Stimulated activated CD4-positive, alpha-beta T cell treated with anti-CD3 and anti-CD28 coated beads, Interleukin-12 subunit alpha, Interleukin-12 subunit beta, amount 100 ng/mL, for 48 hours (primary cell): ENCODE measurements at regions not wholly inside any gene's neighbourhood (a gene's known extent, or its start where the extent isn't known, plus 50 kb on each side); places are given as distances from the start of the nearest gene placed in this dataset.

Experiments used
- DNase-seq, 3 donors: peaks; one replicate each; pipeline ENCODE4 v3.0.0-alpha.2; 2020; ENCODE audit warnings: low read depth in 2 of 3, low spot score in 1 of 3

- DNase-seq, result no peak
These were observed 606.7 kb upstream of the FAM174A start for GRCh38 chr5:99928490-99928889.

DNA sequence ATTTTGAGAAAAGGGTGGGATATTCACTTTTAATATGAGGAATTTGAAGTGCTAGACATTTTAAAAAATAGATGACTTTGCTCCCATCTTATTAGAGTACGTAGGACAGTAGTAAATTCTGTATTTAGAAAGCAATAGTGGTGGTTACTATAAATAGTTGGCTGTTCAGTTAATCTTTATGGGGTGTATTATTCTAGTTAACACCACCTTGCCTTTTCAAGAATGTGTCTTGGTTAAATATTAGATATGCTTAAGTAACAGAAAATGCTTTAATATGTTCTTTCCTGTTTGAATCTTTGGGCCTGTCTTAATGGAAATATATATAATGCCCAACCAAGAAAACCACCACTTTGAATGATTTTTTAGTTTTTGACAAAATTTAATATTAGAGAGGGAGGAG, 608.7 kb upstream of the FAM174A start:
- no peak for DNase-seq

DNA sequence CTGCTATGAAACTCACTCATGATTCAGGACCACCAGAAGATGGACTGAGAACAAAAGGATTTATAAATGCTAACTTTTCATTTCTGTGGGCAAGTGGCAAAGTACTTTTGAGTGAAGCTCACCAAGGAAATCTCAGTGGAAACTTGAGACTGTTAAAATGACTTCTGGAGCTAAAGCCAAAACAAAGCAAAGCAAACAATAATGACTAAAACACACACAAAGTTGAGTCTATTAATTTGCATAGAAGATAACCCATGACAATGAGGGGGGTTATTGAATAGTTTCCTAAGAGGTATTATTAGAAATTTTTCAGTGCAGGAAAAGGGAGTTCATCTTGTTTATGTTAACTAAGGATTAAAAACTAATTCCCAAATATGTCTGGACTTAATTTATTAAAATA, 612.8 kb upstream of the FAM174A start:
- DNase-seq, result no peak

GRCh38 chr5:99911971-99912370, 623.2 kb upstream of the FAM174A start:
- DNase-seq, result no peak

DNA sequence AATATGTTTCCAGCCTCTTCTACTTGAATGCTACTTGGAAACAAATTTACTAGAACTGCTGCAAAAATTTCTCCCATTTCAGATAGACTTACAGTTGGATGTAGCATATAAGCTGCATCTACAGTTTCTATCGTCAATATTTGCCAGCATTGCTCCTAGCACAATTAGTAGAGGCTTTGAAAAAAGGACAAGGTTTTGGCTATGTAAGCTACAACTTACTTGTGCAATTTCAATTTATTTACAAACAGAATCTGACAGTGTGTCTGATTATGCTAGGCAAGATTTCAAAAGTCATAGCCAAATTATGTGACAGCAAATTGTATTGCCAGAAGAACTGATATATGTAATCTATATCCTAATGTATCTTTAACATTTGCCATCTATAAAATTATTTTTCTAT, 628.4 kb upstream of the FAM174A start:
- DNase-seq, result no peak

- no peak for DNase-seq
These were observed 633.2 kb upstream of the FAM174A start for GRCh38 chr5:99901972-99902371.

- no peak for DNase-seq
These were observed 634.8 kb upstream of the FAM174A start for GRCh38 chr5:99900302-99900852.

DNA sequence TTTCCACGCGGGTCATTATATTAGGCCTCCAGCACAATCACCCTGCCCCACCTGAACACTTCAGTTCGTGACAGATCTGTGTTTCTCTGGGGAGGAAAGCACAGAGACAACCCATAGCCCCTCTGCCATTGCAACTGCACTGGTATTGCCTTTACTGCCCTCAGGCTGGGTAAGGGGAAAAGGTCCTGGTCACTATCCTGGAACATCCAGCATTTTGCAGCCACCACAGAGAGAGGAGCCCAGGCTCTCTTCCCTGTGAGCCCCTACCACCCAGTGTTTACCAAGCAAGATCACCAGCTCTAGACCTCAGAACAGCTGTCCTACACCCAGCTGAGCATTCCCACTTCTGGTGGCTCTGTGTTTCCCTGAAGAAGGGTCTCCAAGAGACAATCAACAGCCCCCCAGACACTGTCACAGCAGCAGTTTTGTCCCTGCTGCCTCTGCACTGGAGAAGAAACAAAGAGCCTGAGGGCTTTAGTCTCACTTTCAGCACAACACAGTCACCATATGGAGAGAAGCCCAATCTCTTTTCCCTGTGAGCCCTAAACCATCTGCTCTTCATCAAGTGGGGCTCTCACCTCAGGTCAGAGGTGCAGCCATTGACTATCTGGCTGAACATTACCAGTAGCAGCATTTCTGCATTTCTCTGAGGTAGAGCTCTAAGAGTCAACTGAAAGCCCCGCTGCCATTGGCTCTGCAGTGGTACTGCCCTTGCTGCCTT, 655.2 kb upstream of the FAM174A start:
- DNase-seq, result no peak

DNA sequence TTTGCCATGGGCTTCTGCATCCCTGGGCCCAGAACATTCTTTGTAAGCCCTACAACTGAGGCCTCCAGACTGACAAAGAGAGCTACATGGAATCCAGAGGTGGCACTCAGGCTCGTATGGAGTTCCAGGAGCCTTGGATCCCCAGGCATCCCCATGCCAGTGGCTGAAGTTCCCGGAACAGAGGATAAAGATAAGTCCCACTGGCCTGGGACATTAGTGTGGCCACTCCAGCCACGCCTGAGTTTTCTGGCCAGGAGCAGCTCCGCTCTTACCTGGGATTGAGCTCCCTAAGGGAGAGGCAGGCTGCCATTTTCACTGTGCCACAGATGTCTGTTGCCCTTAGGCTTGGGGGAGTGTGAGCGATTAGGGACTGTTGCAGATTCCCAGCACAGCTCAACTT, 656.3 kb upstream of the FAM174A start:
- DNase-seq, result no peak

GRCh38 chr5:99866740-99867139, 668.4 kb upstream of the FAM174A start:
- no peak for DNase-seq

GRCh38 chr5:99865159-99865558, 670.0 kb upstream of the FAM174A start:
- no peak for DNase-seq

GRCh38 chr5:99835791-99836190, 699.4 kb upstream of the FAM174A start:
- no peak for DNase-seq

- no peak for DNase-seq
These were observed 708.0 kb upstream of the FAM174A start for GRCh38 chr5:99827136-99827535.

DNA sequence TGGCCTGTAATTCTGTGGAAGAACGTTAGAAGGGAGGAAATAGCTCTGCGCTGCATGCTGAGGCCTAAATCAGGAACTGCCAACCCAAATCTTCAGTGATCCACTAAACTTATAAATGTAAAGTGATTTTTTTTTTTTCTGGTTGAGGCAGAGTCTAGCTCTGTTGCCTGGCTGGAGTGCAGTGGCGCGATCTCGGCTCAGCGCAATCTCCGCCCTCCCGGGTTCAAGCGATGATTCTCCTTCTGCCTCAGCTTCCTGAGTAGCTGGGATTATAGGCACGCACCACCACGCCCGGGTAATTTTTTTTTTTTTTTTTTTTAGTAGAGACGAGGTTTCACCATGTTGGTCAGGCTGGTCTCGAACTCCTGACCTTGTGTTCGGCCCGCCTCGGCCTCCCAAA, 717.4 kb upstream of the FAM174A start:
- no peak for DNase-seq

DNA sequence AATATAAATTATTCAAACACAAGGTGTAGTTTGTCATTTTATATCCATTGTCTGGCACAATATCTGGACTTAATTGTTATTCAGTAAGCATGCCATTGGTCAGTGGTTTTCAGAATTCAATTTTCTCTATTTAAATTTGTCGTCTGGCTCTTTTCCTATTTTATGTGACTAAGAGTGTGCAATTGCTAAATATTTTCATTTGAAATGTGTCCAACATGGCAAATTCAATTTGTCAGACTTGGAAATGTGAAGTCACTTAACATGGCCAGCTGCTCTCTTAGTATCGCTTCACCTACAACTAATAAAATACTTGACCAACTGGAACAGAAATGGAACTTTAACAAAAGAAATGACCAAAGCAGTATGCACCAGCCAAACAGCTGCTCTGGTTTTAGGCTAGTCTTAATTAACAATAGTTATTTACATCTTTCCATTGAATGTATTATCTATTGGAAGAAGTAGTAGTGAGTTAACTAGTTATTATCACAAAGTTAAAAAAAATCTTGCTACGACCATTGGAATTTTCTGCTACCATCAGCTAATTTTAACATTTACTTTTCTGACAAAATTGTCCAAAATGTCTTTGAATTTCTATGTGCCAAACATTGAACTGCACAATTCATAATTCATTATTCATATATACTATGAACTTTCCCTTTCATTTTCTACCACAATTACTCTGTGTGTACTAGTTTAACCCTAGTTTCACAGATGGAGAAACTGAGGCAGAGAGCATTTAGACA, 720.7 kb upstream of the FAM174A start:
- DNase-seq, result no peak

DNA sequence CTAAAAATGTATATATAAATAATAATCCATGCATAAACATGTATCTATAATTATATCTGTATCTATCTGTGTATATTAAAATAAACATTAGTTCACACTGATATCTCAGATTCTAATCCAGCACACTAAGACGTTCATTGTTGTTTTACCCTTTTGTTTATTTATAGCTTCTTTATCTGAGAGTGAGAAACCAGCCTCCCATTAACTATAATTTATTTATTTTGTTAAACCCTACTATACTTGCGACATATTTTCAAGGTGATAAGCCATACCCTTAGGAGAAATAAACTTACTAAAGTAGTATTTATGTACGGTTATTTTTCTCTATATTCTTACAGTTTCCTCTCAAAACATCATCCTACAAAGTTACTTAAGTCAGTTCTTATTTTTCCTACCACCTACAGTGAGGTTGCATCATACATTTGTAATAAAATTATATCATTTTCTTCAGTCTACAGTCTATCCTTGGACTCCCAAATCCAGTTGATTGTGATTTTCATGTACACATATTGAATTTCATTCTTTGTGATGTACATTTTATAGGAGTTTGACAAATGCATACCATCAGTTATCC, 726.4 kb upstream of the FAM174A start:
- no peak for DNase-seq

GRCh38 chr5:99807346-99807745, 727.8 kb upstream of the FAM174A start:
- no peak for DNase-seq

DNA sequence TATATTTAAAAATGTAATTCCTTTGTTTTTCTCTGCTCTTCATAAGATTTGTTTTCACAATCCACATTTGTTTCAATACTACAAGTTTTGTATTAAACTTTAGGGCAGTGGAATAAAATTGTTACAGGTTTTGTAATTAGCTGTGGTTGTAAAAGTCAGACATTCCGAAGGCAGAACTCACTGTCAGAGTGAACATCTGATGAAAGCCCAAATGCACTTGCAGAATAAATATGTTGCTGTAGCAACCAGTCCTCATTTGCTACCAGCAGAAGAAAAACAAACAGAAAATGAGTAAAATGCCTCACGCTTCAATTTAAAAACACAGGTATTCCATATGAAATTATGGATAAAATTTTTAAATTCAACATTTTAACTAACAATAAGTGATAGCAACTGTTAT, 740.1 kb upstream of the FAM174A start:
- DNase-seq, result no peak

GRCh38 chr5:99788482-99788881, 746.7 kb upstream of the FAM174A start:
- DNase-seq, result no peak

DNA sequence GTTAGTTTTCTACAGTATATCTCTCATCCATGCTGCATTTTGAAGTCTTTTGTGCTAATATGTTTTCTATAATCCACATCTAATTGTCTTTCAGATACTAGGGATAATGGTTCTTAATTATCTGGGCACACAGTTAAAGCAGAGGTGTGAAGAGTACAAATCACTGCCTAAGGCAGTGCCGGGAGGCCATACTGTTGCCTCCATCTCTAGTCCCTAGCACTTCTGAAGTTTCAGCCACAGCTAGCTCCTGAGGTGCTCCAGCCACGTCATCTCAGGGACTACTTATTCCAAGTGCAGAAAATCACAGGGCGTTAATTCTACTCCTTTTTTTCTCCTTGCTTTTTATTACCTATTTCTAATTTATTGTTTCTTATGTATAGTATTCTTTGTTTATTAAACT, 760.0 kb upstream of the FAM174A start:
- DNase-seq, result no peak

- no peak for DNase-seq
These were observed 761.9 kb upstream of the FAM174A start for GRCh38 chr5:99773290-99773689.

- no peak for DNase-seq
These were observed 763.9 kb upstream of the FAM174A start for GRCh38 chr5:99771296-99771695.
